HG02759 (cell line): ENCODE measurements at regions not wholly inside any gene's neighbourhood (a gene's known extent, or its start where the extent isn't known, plus 50 kb on each side); places are given as distances from the start of the nearest gene placed in this dataset.
"Not testable (repeated sequence)": the region's sequence is repeated elsewhere in the genome, so short reads cannot be mapped to it uniquely, and the experiment has no call there.

Experiments
- ATAC-seq: cut with Tn5 transposase; IDR thresholded peaks from one replicate; pipeline ENCODE4 v1.9.1; 2021; ENCODE audit warnings: mild to moderate bottlenecking, moderate library complexity; ENCODE audit not compliant: unreplicated experiment

GRCh38 chr4:3864742-3865721 lies 98.8 kb downstream of the ADRA2C start:
- no peak for ATAC-seq

- ATAC-seq = no peak
Measured at GRCh38 chr4:3865986-3866812, 100.0 kb downstream of the ADRA2C start.

- ATAC-seq = no peak
Measured at GRCh38 chr4:3866813-3867129, 100.6 kb downstream of the ADRA2C start.

GRCh38 chr4:3867403-3868100 lies 101.4 kb downstream of the ADRA2C start:
- no peak for ATAC-seq

- ATAC-seq = no peak
Measured at GRCh38 chr4:3868211-3869173, 102.3 kb downstream of the ADRA2C start.

- ATAC-seq = no peak
Measured at GRCh38 chr4:3869174-3869572, 103.0 kb downstream of the ADRA2C start.

GRCh38 chr4:3869661-3870566 lies 103.7 kb downstream of the ADRA2C start:
- ATAC-seq = no peak

GRCh38 chr4:3870567-3870962 lies 104.4 kb downstream of the ADRA2C start:
- no peak for ATAC-seq

GRCh38 chr4:3871181-3871852 lies 105.1 kb downstream of the ADRA2C start:
- ATAC-seq = no peak

- ATAC-seq = no peak
Measured at GRCh38 chr4:3871881-3872833, 106.0 kb downstream of the ADRA2C start.

- no peak for ATAC-seq
Measured at GRCh38 chr4:3872834-3873313, 106.7 kb downstream of the ADRA2C start.

- no peak for ATAC-seq
Measured at GRCh38 chr4:3873408-3874027, 107.3 kb downstream of the ADRA2C start.

- ATAC-seq = no peak
Measured at GRCh38 chr4:3874028-3874415, 107.8 kb downstream of the ADRA2C start.

GRCh38 chr4:3874525-3875110 lies 108.4 kb downstream of the ADRA2C start:
- ATAC-seq = no peak

GRCh38 chr4:3875466-3875865 lies 109.3 kb downstream of the ADRA2C start:
- ATAC-seq = no peak

GRCh38 chr4:3876057-3876845 lies 110.1 kb downstream of the ADRA2C start:
- not testable (repeated sequence) for ATAC-seq
